GM04504 (cell line): ENCODE measurements at regions not wholly inside any gene's neighbourhood (a gene's known extent, or its start where the extent isn't known, plus 50 kb on each side); places are given as distances from the start of the nearest gene placed in this dataset.
"Not testable (repeated sequence)": the region's sequence is repeated elsewhere in the genome, so short reads cannot be mapped to it uniquely, and the experiment has no call there.

Source experiments
- DNase-seq: peaks from one replicate; pipeline ENCODE4 v3.0.0-alpha.2; 2012; ENCODE audit warnings: low read depth

GRCh38 chr16:88228751-88229150 is 154.0 kb upstream of the ZNF469 start:
- DNase-seq = not testable (repeated sequence)

GRCh38 chr16:88229710-88230109 is 153.0 kb upstream of the ZNF469 start:
- DNase-seq = not testable (repeated sequence)

GRCh38 chr16:88230276-88230966 is 152.3 kb upstream of the ZNF469 start:
- DNase-seq = not testable (repeated sequence)

GRCh38 chr16:88230967-88231615 is 151.7 kb upstream of the ZNF469 start:
- not testable (repeated sequence) for DNase-seq

GRCh38 chr16:88231839-88232238 is 150.9 kb upstream of the ZNF469 start:
- not testable (repeated sequence) for DNase-seq

GRCh38 chr16:88232401-88233258 is 150.1 kb upstream of the ZNF469 start:
- not testable (repeated sequence) for DNase-seq

GRCh38 chr16:88233621-88234420 is 148.9 kb upstream of the ZNF469 start:
- DNase-seq = not testable (repeated sequence)

DNA sequence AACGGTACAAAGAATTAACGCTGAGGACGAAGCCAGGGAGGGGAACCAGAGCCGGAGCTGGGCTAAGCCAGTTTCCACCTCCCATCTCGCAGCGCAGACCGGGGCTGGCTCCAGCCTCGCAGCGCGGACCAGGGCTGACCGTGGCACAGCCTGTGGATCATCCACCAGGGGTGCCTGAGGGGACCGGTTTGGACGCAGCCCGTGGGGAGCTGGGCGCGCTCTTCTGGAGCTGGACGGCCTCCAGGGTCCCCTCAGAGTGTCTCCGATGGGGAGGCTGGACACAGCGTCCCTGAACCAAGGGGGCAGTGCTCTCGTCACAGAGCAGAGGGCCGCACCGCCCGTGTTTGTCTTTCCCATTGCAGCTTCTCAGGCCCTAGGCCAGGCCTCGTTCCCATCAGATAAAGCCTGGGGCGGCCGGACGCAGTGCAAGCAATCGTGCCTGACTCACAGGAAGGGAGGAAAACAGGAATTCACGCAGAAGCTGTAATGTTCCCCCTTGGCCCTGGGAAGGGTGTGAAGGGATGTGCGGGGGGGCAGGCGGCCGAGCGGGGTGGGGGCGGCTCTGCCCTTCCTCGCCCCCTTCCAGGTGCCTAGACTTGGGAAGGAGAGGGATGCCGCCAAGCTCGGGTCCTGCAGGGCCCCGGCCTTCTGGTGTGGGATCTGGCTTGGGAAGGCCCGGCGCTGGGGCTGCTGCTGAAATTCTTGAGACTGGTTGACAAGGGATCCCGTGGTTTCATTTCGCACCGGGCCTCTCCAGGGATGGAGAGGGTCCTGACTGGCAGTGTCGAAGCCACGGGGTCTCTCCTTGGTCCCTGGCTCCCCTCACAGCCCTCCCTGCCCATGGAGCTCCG is 148.1 kb upstream of the ZNF469 start:
- not testable (repeated sequence) for DNase-seq

DNA sequence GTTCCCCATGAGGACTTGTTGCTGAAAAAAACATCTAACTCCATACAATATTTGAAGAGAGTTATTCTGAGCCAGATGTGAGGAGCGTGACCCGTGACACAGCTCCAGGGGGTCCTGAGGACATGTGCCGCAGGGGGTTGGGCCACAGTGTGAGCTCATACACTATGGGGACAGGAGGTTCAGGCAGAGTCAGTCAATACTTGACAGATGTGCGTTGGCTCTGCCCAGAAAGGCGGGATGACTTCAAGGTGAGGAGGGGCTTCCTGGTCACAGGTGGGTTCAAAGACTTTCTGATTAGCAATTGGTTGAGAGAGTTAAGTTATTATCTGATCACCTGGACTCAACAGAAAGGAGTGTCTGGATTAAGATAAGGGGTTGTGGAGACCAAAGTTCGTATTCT is 147.1 kb upstream of the ZNF469 start:
- not testable (repeated sequence) for DNase-seq

- not testable (repeated sequence) for DNase-seq
These were observed 146.5 kb upstream of the ZNF469 start for GRCh38 chr16:88236229-88236628.

DNA sequence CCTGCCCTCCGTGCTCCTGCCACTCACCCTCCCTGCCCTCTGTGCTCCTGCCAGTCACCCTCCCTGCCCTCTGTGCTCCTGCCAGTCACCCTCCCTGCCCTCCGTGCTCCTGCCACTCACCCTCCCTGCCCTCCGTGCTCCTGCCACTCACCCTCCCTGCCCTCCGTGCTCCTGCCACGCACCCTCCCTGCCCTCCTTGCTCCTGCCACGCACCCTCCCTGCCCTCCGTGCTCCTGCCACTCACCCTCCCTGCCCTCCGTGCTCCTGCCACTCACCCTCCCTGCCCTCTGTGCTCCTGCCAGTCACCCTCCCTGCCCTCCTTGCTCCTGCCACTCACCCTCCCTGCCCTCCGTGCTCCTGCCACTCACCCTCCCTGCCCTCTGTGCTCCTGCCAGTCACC is 145.4 kb upstream of the ZNF469 start:
- DNase-seq = not testable (repeated sequence)

DNA sequence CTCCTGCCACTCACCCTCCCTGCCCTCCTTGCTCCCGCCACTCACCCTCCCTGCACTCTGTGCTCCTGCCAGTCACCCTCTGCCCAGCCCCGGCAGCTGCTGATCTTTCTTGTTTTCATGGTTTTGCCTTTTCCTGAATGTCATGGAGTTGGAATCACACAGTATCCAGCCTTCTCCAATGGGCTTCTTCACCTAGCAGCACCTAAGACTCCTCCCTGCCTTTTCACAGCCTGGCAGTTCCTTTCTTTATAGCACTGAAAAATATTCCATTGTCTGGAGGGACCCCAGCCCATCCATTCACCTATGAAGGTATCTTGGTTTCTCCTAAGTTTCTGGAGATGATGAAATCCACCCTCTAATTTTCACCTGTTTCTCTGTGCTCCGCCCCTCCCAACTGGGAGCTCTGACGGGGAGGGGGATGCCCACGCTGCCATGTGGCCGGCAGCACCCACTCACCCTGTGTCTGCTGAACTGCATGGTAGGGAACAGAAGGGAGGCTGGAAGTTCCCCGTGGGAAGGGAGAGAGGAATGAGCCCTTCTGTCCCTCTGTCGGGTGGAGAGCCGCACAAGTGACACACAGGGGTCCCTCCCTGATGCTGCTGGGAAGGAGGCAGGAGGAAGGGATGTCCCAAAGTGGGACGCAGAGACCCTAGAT is 144.9 kb upstream of the ZNF469 start:
- DNase-seq = not testable (repeated sequence)

DNA sequence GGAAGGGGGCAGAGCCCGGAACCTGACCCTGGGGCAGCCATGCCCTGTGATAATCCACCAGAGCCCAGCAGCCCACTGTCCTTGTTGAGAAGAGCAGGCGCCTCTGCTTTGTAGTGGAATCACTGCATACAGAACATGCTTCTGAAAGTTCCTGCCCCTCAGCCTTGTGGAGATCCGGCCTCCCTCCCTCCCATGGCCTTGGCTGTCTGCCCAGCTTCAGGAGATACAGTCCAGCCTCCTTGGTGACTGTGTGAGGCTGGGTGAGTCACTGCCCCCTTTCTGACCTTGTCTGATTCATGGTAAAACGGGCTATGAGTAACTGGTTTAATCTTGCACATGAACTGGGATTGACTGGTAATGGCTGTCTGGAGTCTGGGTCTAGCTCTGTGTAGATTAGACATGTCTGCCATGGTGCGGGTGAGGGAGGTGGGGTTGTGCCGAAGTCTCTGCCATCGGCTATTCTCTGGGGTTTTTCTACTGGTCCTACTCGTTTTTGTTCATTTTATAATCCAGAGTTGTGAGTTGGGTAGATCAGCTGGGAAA is 144.0 kb upstream of the ZNF469 start:
- peak; percentile 95 for DNase-seq

- DNase-seq = peak; percentile 72
These were observed 142.6 kb upstream of the ZNF469 start for GRCh38 chr16:88240118-88240517.

GRCh38 chr16:88240776-88241175 is 142.0 kb upstream of the ZNF469 start:
- DNase-seq = not testable (repeated sequence)

DNA sequence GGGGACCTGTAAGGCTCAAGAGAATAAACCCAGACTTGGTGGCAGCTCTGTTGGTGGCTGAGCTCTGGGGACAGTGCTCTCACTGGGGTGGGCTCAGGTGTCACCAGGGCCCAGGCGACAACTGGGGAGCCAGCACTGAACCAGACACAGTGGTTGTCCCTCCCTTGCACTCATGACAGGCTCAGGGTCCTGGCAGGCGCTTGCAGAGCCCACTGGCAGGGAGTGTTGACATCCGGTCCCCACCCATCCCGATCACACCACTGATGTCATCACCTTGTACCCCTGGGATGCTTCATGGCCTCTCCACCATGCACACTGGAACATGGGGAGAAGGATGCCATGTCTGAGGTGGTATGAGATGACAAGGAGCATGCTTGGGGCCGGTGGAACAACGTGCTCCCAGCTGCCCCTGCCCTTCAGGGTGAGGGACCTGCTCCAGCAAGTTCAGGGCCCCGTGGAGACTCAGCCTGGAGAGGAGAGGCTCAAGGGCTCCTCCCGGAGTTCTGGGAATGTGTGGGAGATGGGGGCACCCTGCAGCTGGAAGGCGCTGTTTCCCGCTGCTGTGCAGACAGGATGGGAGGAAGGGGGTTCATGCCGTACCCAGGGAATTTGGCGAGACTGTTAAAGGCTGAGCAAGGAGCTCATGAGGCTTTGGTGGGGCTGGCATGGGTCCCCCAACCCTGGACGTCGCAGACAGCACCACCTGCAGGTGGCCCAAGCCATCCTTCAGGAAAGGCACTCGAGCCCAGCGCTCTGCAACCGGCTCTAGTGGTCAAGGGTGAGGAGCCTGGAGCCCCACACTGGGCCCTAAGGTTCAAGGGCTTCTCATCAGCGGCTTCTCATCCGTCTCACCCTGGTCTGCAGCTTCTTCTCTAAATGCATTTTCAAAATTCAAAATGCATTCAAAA is 141.1 kb upstream of the ZNF469 start:
- DNase-seq = not testable (repeated sequence)

- peak; percentile 86 for DNase-seq
These were observed 140.2 kb upstream of the ZNF469 start for GRCh38 chr16:88242312-88243295.

GRCh38 chr16:88243921-88244320 is 138.8 kb upstream of the ZNF469 start:
- DNase-seq = not testable (repeated sequence)
